AG09309 (cell line): ENCODE measurements at regions not wholly inside any gene's neighbourhood (a gene's known extent, or its start where the extent isn't known, plus 50 kb on each side); places are given as distances from the start of the nearest gene placed in this dataset.

Experiments used
- DNase-seq: peaks from one replicate; pipeline ENCODE4 v3.0.0-alpha.2; 2010; ENCODE audit warnings: low read depth
- H3K4me3 ChIP-seq: 2 replicates; pipeline ENCODE4 v1.5.1; 2011; ENCODE audit warnings: mild to moderate bottlenecking, low read depth, low read length, moderate library complexity; ENCODE audit not compliant: control insufficient read depth
- CTCF ChIP-seq: IDR thresholded peaks from 2 replicates; pipeline ENCODE4 v1.5.1; 2011; ENCODE audit warnings: mild to moderate bottlenecking, low read depth, low read length, inconsistent platforms; ENCODE audit not compliant: insufficient read depth, control insufficient read depth; ENCODE audit errors: missing control alignments

- TF ChIP-seq CTCF, result no peak
- no peak overlapping the region for H3K4me3 ChIP-seq
- DNase-seq, result no peak
Observed at GRCh38 chr13:60881507-60881906, 484.5 kb downstream of the TDRD3 start.

DNA sequence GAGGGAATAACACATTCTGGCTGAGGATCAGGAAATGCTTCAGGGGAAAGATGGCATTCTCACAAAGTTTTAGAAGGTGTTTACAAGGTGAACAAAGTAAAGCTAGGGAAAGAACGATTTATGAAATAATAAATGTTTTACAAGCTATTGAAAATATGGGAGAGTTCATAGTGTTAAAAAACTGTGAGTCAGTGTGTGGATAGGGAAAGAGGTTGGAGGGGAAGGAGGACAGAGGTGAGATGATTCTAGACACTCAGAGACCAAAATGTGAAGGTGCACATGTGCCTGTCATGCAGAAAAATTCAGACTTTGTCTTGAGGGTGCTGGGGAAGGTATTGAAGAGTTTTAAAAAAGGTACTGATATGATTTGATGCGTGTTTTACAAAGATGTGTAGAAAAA, 476.1 kb downstream of the TDRD3 start:
- no peak for TF ChIP-seq CTCF
- H3K4me3 ChIP-seq, result no peak overlapping the region
- no peak for DNase-seq

GRCh38 chr13:60869941-60870613, 473.1 kb downstream of the TDRD3 start:
- no peak for DNase-seq
- no peak for TF ChIP-seq CTCF
- H3K4me3 ChIP-seq, result no peak overlapping the region

DNA sequence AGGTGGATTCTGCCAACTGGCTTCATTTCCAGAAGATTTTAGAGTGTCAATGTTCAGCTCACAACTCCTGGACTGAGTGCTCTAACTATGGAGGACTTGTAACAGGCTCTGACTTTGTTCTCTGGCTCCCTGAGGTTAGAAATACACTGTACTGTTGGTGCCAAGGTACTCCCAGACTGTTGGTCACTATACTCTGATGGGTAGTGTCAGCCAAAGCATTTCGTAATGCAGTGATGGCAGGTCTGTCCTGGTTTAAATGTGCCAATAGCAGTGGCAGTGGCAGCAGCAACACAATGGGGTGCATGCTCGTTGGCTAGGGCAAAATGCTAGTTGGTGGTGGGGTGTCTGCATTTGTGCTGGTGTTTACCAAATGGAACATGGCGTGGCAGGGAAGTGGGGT, 472.2 kb downstream of the TDRD3 start:
- no peak for DNase-seq
- H3K4me3 ChIP-seq, result no peak overlapping the region
- TF ChIP-seq CTCF, result no peak

- H3K4me3 ChIP-seq, result no peak overlapping the region
- TF ChIP-seq CTCF, result no peak
- DNase-seq, result no peak
Observed at GRCh38 chr13:60862036-60862435, 465.0 kb downstream of the TDRD3 start.

DNA sequence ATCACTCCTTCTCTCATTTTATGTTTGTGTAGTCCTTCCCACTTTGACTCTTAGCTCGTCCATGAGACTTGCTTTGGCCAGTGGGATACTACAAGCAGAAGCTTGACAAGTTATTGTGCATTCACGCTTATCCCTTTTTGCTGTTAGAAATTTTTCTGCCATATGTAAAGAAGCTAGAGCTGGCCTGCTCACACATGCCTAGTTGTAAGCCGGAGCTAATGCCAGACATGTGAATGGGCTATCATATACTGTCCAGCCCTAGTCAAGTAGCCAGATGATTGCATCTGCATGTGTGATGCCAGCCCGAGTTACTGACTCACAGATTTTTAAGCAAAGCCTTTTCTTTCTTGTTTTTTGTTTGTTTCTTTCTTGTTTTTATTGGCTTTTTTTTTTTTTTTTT, 460.7 kb downstream of the TDRD3 start:
- no peak for DNase-seq
- TF ChIP-seq CTCF, result no peak
- H3K4me3 ChIP-seq, result no peak overlapping the region

- no peak for DNase-seq
- no peak overlapping the region for H3K4me3 ChIP-seq
- no peak for TF ChIP-seq CTCF
Observed at GRCh38 chr13:60852886-60853285, 455.9 kb downstream of the TDRD3 start.
